ENCODE measurements at regions not wholly inside any gene's neighbourhood (a gene's known extent, or its start where the extent isn't known, plus 50 kb on each side); places are given as distances from the start of the nearest gene placed in this dataset.

DNA sequence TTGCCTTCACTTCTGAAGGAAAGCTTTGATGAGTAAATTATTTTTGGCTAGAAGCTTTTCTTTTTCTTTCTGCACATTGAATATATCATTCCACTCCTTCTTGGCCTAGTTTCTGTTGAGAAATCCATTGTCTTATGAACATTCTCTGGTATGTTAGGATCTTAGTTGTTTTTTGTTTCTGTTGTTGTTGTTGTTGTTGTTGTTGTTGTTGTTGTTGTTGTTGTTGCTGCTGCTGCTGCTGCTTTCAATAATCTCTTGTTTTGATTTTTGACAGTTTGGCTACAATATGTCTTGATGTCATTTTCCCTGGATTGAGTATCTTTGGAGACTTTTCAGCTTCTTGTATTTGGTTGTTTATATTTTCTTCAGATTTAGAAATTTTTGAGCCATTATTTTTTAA is 836.5 kb upstream of the MAN1A1 start:
- TF ChIP-seq, protein P1, sequence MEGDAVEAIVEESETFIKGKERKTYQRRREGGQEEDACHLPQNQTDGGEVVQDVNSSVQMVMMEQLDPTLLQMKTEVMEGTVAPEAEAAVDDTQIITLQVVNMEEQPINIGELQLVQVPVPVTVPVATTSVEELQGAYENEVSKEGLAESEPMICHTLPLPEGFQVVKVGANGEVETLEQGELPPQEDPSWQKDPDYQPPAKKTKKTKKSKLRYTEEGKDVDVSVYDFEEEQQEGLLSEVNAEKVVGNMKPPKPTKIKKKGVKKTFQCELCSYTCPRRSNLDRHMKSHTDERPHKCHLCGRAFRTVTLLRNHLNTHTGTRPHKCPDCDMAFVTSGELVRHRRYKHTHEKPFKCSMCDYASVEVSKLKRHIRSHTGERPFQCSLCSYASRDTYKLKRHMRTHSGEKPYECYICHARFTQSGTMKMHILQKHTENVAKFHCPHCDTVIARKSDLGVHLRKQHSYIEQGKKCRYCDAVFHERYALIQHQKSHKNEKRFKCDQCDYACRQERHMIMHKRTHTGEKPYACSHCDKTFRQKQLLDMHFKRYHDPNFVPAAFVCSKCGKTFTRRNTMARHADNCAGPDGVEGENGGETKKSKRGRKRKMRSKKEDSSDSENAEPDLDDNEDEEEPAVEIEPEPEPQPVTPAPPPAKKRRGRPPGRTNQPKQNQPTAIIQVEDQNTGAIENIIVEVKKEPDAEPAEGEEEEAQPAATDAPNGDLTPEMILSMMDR (IDR thresholded peaks at IDR 0.05) = no peak
- no peak for TF ChIP-seq POLR2A (IDR thresholded peaks at IDR 0.05)

Measured in heart left ventricle (tissue), 13 donors.